HCT116 (cell line): ENCODE measurements at regions not wholly inside any gene's neighbourhood (a gene's known extent, or its start where the extent isn't known, plus 50 kb on each side); places are given as distances from the start of the nearest gene placed in this dataset.

ENCODE experiments used
- CTCF ChIP-seq, 3 experiments: fragments of 200-600 bp in 1 of 3; sonication (generic) in 1 of 3; IDR thresholded peaks in 2 of 3; conservative IDR thresholded peaks in 1 of 3; 2 replicates each; pipeline ENCODE4 v1.5.1; 2012 to 2017; ENCODE audit warnings: low read depth in 2 of 3, low read length in 2 of 3, antibody characterized with exemption in 1 of 3, borderline replicate concordance in 1 of 3, control low read depth in 1 of 3, mild to moderate bottlenecking in 1 of 3, mixed read lengths in 1 of 3, mixed run types in 1 of 3, moderate library complexity in 1 of 3; ENCODE audit not compliant: insufficient read depth in 1 of 3
- EZH2 ChIP-seq: fragments of 200-600 bp; sonication (generic); IDR thresholded peaks from 2 replicates; pipeline ENCODE4 v1.6.1; 2017; ENCODE audit warnings: antibody characterized with exemption, mixed run types
- RAD21 ChIP-seq: IDR thresholded peaks from 2 replicates; pipeline ENCODE4 v1.6.1; 2012; ENCODE audit warnings: low read depth, mild to moderate bottlenecking
- REST ChIP-seq: IDR thresholded peaks from 2 replicates; pipeline ENCODE4 v1.6.1; 2012; ENCODE audit warnings: low read depth
- SIN3A ChIP-seq: IDR thresholded peaks from 2 replicates; pipeline ENCODE4 v1.6.1; 2012; ENCODE audit warnings: low read depth
- YY1 ChIP-seq: IDR thresholded peaks from 2 replicates; pipeline ENCODE4 v1.6.1; 2011; ENCODE audit warnings: low read length, low read depth, moderate library complexity, mild to moderate bottlenecking; ENCODE audit not compliant: insufficient replicate concordance; ENCODE audit errors: extremely low read depth
- ZBTB33 ChIP-seq: IDR thresholded peaks from 2 replicates; pipeline ENCODE4 v1.6.1; 2011; ENCODE audit warnings: mild to moderate bottlenecking, low read length, moderate library complexity; ENCODE audit not compliant: insufficient replicate concordance; ENCODE audit errors: extremely low read depth
- ZFX ChIP-seq: fragments of 450-650 bp; IDR thresholded peaks from 2 replicates; pipeline ENCODE4 v1.6.1; 2017

GRCh38 chr16:20249211-20249610 lies 78.1 kb downstream of the GP2 start:
- no peak for TF ChIP-seq SIN3A
- no peak for TF ChIP-seq ZBTB33
- TF ChIP-seq EZH2: no peak
- no peak for TF ChIP-seq CTCF (IDR thresholded peaks at IDR 0.05 in 2 of 3, conservative IDR thresholded peaks at IDR 0.05 in 1 of 3; ENCODE audit: borderline replicate concordance in 1 of 3, insufficient read depth in 1 of 3, low read depth in 2 of 3, low read length in 2 of 3)
- TF ChIP-seq YY1: no peak
- no peak for TF ChIP-seq REST
- no peak for TF ChIP-seq RAD21
- TF ChIP-seq ZFX: no peak
